ENCODE measurements at regions not wholly inside any gene's neighbourhood (a gene's known extent, or its start where the extent isn't known, plus 50 kb on each side); places are given as distances from the start of the nearest gene placed in this dataset.

DNA sequence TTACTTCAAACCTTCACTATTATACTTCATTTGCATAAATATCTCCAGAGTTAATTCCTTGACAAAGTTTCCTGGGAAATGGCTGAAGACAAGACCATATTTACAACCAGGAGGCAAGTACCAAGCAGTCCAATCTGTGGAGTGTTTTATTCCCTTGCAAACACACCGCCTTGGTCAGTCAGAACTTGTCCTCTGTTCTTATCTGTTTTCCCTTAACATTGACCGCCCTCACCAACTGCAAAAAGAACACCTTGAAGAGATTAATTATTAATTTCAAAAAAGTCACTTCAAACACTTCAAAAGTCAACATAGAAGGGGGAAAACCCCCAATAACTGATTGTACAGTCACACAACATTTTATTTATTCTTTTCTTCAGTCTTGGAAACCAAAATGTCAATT lies 269.0 kb upstream of the RGMB start:
- TF ChIP-seq BACH2 (CRISPR knock-in tag; IDR thresholded peaks at IDR 0.05; ENCODE audit: borderline replicate concordance) (no peak), RARB (CRISPR knock-in tag; IDR thresholded peaks at IDR 0.05) (no peak), TOX (CRISPR knock-in tag; IDR thresholded peaks at IDR 0.05; ENCODE audit: borderline replicate concordance) (no peak), ZNF70 (CRISPR knock-in tag; IDR thresholded peaks at IDR 0.05) (no peak), OSR1 (CRISPR knock-in tag; IDR thresholded peaks at IDR 0.05) (no peak), SNAI2 (CRISPR knock-in tag; IDR thresholded peaks at IDR 0.05) (no peak), ZC3H10 (CRISPR knock-in tag; IDR thresholded peaks at IDR 0.05) (no peak), ZNF8 (CRISPR knock-in tag; IDR thresholded peaks at IDR 0.05) (no peak), ESRRG (CRISPR knock-in tag; IDR thresholded peaks at IDR 0.05) (no peak), ZNF565 (CRISPR knock-in tag; conservative IDR thresholded peaks at IDR 0.05; ENCODE audit: low read depth) (no peak)
- TF ChIP-seq, protein P1, sequence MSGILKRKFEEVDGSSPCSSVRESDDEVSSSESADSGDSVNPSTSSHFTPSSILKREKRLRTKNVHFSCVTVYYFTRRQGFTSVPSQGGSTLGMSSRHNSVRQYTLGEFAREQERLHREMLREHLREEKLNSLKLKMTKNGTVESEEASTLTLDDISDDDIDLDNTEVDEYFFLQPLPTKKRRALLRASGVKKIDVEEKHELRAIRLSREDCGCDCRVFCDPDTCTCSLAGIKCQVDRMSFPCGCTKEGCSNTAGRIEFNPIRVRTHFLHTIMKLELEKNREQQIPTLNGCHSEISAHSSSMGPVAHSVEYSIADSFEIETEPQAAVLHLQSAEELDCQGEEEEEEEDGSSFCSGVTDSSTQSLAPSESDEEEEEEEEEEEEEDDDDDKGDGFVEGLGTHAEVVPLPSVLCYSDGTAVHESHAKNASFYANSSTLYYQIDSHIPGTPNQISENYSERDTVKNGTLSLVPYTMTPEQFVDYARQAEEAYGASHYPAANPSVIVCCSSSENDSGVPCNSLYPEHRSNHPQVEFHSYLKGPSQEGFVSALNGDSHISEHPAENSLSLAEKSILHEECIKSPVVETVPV (CRISPR knock-in tag; IDR thresholded peaks at IDR 0.05) = no peak
- TF ChIP-seq, protein P2, sequence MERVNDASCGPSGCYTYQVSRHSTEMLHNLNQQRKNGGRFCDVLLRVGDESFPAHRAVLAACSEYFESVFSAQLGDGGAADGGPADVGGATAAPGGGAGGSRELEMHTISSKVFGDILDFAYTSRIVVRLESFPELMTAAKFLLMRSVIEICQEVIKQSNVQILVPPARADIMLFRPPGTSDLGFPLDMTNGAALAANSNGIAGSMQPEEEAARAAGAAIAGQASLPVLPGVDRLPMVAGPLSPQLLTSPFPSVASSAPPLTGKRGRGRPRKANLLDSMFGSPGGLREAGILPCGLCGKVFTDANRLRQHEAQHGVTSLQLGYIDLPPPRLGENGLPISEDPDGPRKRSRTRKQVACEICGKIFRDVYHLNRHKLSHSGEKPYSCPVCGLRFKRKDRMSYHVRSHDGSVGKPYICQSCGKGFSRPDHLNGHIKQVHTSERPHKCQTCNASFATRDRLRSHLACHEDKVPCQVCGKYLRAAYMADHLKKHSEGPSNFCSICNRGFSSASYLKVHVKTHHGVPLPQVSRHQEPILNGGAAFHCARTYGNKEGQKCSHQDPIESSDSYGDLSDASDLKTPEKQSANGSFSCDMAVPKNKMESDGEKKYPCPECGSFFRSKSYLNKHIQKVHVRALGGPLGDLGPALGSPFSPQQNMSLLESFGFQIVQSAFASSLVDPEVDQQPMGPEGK (CRISPR knock-in tag; IDR thresholded peaks at IDR 0.05; ENCODE audit: borderline replicate concordance) = no peak
- TF ChIP-seq, protein P3, sequence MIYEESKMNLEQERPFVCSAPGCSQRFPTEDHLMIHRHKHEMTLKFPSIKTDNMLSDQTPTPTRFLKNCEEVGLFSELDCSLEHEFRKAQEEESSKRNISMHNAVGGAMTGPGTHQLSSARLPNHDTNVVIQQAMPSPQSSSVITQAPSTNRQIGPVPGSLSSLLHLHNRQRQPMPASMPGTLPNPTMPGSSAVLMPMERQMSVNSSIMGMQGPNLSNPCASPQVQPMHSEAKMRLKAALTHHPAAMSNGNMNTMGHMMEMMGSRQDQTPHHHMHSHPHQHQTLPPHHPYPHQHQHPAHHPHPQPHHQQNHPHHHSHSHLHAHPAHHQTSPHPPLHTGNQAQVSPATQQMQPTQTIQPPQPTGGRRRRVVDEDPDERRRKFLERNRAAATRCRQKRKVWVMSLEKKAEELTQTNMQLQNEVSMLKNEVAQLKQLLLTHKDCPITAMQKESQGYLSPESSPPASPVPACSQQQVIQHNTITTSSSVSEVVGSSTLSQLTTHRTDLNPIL (CRISPR knock-in tag; IDR thresholded peaks at IDR 0.05; ENCODE audit: low read depth) = no peak
- no peak for ATAC-seq

DNA sequence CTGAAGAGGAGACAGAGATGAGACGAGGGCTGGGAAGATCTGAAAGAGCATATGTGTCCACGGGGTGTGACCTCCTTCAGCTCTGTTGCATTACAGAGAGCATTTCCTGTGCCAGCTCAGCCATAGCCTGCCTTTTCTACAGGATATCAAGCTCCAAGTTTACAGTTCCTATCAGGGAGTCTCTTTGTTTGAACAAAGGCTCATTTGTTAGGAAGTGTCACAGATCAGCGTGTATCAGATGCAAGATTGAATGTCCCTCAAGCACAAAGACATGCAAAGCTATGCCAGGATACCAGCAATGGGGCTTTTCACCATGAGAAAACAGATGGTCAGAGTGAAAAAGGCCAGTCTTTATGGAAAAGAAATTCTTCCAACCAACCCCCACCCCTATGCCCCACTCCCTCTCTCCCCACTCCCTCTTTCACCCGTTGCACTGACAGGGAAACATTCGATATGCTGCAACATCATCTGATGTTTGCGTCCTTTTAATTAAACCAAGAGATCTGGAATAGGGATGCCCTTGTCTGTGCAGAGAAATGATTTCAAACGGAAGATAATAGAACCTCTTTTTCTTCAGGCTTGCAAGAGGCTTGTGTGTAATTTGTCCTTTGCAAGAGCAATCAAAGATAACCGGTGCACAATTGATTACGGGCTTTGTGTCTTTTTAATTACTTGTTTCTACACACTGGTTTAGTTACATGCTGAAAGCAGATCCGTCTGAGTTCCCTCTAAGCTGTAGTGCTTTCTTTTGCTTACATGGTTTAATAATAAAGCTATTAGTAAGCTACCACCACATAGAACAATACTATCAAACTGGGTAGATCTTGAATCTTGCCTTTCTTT lies 263.1 kb upstream of the RGMB start:
- TF ChIP-seq, protein P3 (CRISPR knock-in tag; IDR thresholded peaks at IDR 0.05; ENCODE audit: low read depth) = no peak
- TF ChIP-seq ZNF565 (CRISPR knock-in tag; conservative IDR thresholded peaks at IDR 0.05; ENCODE audit: low read depth) = no peak
- no peak for TF ChIP-seq ESRRG (CRISPR knock-in tag; IDR thresholded peaks at IDR 0.05)
- no peak for TF ChIP-seq ZNF70 (CRISPR knock-in tag; IDR thresholded peaks at IDR 0.05)
- no peak for ATAC-seq

DNA sequence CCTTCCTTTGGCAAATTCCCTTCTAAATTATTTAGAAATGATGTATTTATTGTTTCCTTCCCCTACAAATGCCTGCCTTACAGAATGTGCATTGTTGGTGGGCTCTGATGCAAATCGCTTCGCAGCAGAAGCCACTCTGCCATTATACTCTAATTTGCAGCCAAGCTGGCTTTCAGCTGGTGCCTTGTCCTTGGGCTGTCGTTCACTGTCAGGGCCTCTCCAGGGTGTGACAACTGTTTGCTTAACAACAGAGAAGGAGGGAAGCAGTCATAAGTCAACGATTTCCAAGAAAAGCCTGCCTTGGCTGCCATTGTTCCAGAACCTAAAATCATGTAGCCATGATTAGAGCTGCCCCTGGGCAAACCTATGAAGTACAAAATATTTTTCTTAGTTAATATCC lies 260.1 kb upstream of the RGMB start:
- TF ChIP-seq ZNF565 (CRISPR knock-in tag; conservative IDR thresholded peaks at IDR 0.05; ENCODE audit: low read depth) (no peak), ZNF70 (CRISPR knock-in tag; IDR thresholded peaks at IDR 0.05) (no peak), ARNTL (CRISPR knock-in tag; IDR thresholded peaks at IDR 0.05; ENCODE audit: borderline replicate concordance, low read depth) (no peak), PPARA (CRISPR knock-in tag; IDR thresholded peaks at IDR 0.05; ENCODE audit: borderline replicate concordance) (no peak), ZFP30 (CRISPR knock-in tag; IDR thresholded peaks at IDR 0.05) (no peak), ZC3H10 (CRISPR knock-in tag; IDR thresholded peaks at IDR 0.05) (no peak), TCF4 (CRISPR knock-in tag; IDR thresholded peaks at IDR 0.05; ENCODE audit: borderline replicate concordance) (no peak), CSDC2 (CRISPR knock-in tag; IDR thresholded peaks at IDR 0.05) (no peak), ISL1 (CRISPR knock-in tag; IDR thresholded peaks at IDR 0.05) (no peak), RARB (CRISPR knock-in tag; IDR thresholded peaks at IDR 0.05) (no peak), ZNF8 (CRISPR knock-in tag; IDR thresholded peaks at IDR 0.05) (no peak), SNAI2 (CRISPR knock-in tag; IDR thresholded peaks at IDR 0.05) (no peak), OSR1 (CRISPR knock-in tag; IDR thresholded peaks at IDR 0.05) (no peak), TOX (CRISPR knock-in tag; IDR thresholded peaks at IDR 0.05; ENCODE audit: borderline replicate concordance) (no peak)
- TF ChIP-seq, protein P4, sequence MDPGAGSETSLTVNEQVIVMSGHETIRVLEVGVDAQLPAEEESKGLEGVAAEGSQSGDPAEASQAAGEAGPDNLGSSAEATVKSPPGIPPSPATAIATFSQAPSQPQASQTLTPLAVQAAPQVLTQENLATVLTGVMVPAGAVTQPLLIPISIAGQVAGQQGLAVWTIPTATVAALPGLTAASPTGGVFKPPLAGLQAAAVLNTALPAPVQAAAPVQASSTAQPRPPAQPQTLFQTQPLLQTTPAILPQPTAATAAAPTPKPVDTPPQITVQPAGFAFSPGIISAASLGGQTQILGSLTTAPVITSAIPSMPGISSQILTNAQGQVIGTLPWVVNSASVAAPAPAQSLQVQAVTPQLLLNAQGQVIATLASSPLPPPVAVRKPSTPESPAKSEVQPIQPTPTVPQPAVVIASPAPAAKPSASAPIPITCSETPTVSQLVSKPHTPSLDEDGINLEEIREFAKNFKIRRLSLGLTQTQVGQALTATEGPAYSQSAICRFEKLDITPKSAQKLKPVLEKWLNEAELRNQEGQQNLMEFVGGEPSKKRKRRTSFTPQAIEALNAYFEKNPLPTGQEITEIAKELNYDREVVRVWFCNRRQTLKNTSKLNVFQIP (CRISPR knock-in tag; IDR thresholded peaks at IDR 0.05; ENCODE audit: borderline replicate concordance, low read depth) = no peak
- TF ChIP-seq, protein P2 (CRISPR knock-in tag; IDR thresholded peaks at IDR 0.05; ENCODE audit: borderline replicate concordance) = no peak
- TF ChIP-seq, protein P3 (CRISPR knock-in tag; IDR thresholded peaks at IDR 0.05; ENCODE audit: low read depth) = no peak
- ATAC-seq = no peak
